ENCODE measurements at regions not wholly inside any gene's neighbourhood (a gene's known extent, or its start where the extent isn't known, plus 50 kb on each side); places are given as distances from the start of the nearest gene placed in this dataset.

- no peak overlapping the region for H3K4me3 ChIP-seq (ENCODE audit: low read depth, poor library complexity, severe bottlenecking)
- intact Hi-C loops (cut with DNase I; ENCODE audit: low total_unique reads): loop anchor here (5.0 kb wide), 1 partner anchor 131 kb away; no protein-coding TSS in a partner anchor
- TF ChIP-seq POLR2A (IDR thresholded peaks at IDR 0.05): no peak
- TF ChIP-seq, protein P1, sequence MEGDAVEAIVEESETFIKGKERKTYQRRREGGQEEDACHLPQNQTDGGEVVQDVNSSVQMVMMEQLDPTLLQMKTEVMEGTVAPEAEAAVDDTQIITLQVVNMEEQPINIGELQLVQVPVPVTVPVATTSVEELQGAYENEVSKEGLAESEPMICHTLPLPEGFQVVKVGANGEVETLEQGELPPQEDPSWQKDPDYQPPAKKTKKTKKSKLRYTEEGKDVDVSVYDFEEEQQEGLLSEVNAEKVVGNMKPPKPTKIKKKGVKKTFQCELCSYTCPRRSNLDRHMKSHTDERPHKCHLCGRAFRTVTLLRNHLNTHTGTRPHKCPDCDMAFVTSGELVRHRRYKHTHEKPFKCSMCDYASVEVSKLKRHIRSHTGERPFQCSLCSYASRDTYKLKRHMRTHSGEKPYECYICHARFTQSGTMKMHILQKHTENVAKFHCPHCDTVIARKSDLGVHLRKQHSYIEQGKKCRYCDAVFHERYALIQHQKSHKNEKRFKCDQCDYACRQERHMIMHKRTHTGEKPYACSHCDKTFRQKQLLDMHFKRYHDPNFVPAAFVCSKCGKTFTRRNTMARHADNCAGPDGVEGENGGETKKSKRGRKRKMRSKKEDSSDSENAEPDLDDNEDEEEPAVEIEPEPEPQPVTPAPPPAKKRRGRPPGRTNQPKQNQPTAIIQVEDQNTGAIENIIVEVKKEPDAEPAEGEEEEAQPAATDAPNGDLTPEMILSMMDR (IDR thresholded peaks at IDR 0.05): no peak
- DNase-seq (ENCODE audit: low spot score in 2 of 2): no peak
- 30 to 38% methylated on average over 2 of the region's 2 CpGs for WGBS, 2 donors
Observed at GRCh38 chr5:57953792-57954191, 471.2 kb upstream of the ACTBL2 start.

DNA sequence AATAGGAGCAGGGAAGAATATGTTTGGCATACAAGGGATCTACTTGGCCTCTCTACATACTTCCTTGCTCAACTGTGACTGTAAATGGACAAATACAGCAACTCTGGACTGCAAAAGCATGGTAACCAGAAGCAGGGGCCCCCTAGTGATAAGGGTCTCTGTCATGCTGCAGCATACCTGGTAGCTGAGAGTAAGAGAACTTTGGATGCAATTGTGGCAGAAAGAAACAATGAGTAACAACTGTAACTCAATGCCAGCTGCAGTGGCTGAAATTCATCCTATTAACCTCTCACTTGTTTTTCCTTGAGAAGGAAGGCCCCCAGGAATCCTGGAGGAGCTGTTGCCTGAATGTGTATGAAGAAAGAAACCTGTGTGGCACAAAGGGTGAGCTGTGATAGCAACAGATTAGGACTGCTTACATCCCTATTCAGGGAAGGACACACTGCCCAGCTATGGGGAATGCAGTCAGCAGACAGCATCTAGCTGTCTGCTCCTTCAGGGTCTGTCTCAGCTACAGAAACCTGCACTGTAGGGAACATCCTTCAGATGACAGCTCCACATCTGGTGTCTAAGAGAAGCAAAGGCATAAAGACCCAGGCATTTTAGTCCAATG lies 468.1 kb upstream of the ACTBL2 start:
- intact Hi-C loops (cut with DNase I; ENCODE audit: low total_unique reads): loop anchor here (5.0 kb wide), 1 partner anchor 128 kb away; no protein-coding TSS in a partner anchor
- DNase-seq (ENCODE audit: low spot score in 2 of 2): no peak
- no peak for TF ChIP-seq POLR2A (IDR thresholded peaks at IDR 0.05)
- TF ChIP-seq, protein P1 (IDR thresholded peaks at IDR 0.05): no peak
- H3K4me3 ChIP-seq (ENCODE audit: low read depth, poor library complexity, severe bottlenecking): no peak overlapping the region

DNA sequence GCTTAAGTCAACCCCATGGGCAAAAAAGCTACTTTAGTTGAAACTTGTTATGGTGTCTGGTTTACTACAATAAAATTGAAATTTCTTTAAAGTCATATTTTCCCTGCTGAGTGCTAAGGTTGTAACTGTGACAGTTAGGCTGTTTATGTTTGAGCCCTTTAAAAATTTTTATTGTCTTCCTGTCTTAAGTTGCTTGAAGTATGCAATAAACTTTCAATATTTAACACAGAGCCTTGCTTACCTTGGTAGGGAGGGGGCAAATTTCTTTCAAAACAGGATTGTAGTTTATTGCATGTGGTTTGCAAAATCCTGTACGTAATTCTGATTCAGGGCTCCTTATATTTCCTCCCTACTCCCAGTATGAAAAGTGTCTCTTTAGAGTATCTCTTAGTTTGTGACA lies 465.5 kb upstream of the ACTBL2 start:
- DNase-seq (ENCODE audit: low spot score in 2 of 2): no peak
- no peak overlapping the region for H3K4me3 ChIP-seq (ENCODE audit: low read depth, poor library complexity, severe bottlenecking)
- intact Hi-C loops (cut with DNase I; ENCODE audit: low total_unique reads): no loop called here
- TF ChIP-seq, protein P1 (IDR thresholded peaks at IDR 0.05): no peak
- TF ChIP-seq POLR2A (IDR thresholded peaks at IDR 0.05): no peak
- WGBS, 2 donors: 40 to 91% methylated on average over 1 of the region's 1 CpG

DNA sequence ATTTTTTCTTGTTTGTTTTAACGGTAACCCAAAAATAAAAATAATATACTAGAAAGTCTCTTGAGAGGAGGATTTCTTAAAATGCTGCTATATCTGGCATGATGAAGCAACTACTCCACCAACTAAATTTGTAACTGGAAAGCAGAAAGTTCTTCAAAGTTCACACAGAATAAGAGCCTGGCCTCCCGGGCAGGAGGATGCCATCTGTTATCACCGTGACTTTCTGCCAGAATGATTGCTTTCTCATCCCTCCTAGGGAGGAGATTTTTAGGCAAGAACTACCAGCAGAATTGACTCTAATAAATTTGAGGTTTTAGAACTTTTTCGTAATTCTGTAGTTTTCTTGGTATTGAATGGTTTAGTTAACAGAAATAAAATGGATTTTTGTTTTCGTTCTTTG lies 464.6 kb upstream of the ACTBL2 start:
- no peak for TF ChIP-seq POLR2A (IDR thresholded peaks at IDR 0.05)
- TF ChIP-seq, protein P1 (IDR thresholded peaks at IDR 0.05): no peak

GRCh38 chr5:57940879-57941278 lies 458.3 kb upstream of the ACTBL2 start:
- H3K4me3 ChIP-seq (ENCODE audit: low read depth, poor library complexity, severe bottlenecking): no peak overlapping the region
- no peak for DNase-seq (ENCODE audit: low spot score in 2 of 2)
- WGBS, 2 donors: 95 to 99% methylated on average over 3 of the region's 3 CpGs
- TF ChIP-seq, protein P1 (IDR thresholded peaks at IDR 0.05): no peak
- no peak for TF ChIP-seq POLR2A (IDR thresholded peaks at IDR 0.05)
- intact Hi-C loops (cut with DNase I; ENCODE audit: low total_unique reads): no loop called here

More for the DNA sequence above, 464.6 kb upstream of the ACTBL2 start:
- H3K4me3 ChIP-seq (ENCODE audit: low read depth, poor library complexity, severe bottlenecking): no peak overlapping the region
- no peak for DNase-seq (ENCODE audit: low spot score in 2 of 2)
- intact Hi-C loops (cut with DNase I; ENCODE audit: low total_unique reads): no loop called here
- WGBS, 2 donors: 66 to 70% methylated on average over 5 of the region's 5 CpGs

GRCh38 chr5:57940236-57940635 lies 457.6 kb upstream of the ACTBL2 start:
- H3K4me3 ChIP-seq (ENCODE audit: low read depth, poor library complexity, severe bottlenecking): no peak overlapping the region
- TF ChIP-seq POLR2A (IDR thresholded peaks at IDR 0.05): no peak
- TF ChIP-seq, protein P1 (IDR thresholded peaks at IDR 0.05): no peak
- intact Hi-C loops (cut with DNase I; ENCODE audit: low total_unique reads): no loop called here
- DNase-seq (ENCODE audit: low spot score in 2 of 2): no peak
- 83 to 92% methylated on average over 3 of the region's 3 CpGs for WGBS, 2 donors

All from lower leg skin (tissue), 4 donors.